Chondrocyte (in vitro differentiated cells): ENCODE measurements at regions not wholly inside any gene's neighbourhood (a gene's known extent, or its start where the extent isn't known, plus 50 kb on each side); places are given as distances from the start of the nearest gene placed in this dataset.

Experiments used
- DNase-seq: peaks from one replicate; pipeline ENCODE4 v3.0.0; 2021; ENCODE audit warnings: mixed read lengths, low spot score
- H3K27ac Mint-ChIP-seq: one replicate; pipeline ENCODE4 v1.8.0; 2021; ENCODE audit warnings: mild to moderate bottlenecking, moderate library complexity, mixed read lengths; ENCODE audit not compliant: unreplicated experiment
- H3K27me3 Mint-ChIP-seq: 2 replicates; pipeline ENCODE4 v1.8.0; 2021; ENCODE audit warnings: low read depth, mixed read lengths
- H3K36me3 Mint-ChIP-seq: 2 replicates; pipeline ENCODE4 v1.8.0; 2021; ENCODE audit warnings: low read depth, mixed read lengths
- H3K4me1 Mint-ChIP-seq: 2 replicates; pipeline ENCODE4 v1.8.0; 2021; ENCODE audit warnings: low read depth, mild to moderate bottlenecking, mixed read lengths
- H3K4me3 Mint-ChIP-seq: one replicate; pipeline ENCODE4 v1.8.0; 2021; ENCODE audit warnings: mild to moderate bottlenecking, moderate library complexity, mixed read lengths; ENCODE audit not compliant: unreplicated experiment
- H3K9me3 Mint-ChIP-seq: 2 replicates; pipeline ENCODE4 v1.8.0; 2021; ENCODE audit warnings: low read depth, mixed read lengths
- TF ChIP-seq, protein P1 (sequence below): fragments of 200-600 bp; sonication (generic); IDR thresholded peaks from 2 replicates; pipeline ENCODE4 v1.5.0; 2021; ENCODE audit warnings: antibody characterized with exemption, mild to moderate bottlenecking, moderate library complexity

DNA sequence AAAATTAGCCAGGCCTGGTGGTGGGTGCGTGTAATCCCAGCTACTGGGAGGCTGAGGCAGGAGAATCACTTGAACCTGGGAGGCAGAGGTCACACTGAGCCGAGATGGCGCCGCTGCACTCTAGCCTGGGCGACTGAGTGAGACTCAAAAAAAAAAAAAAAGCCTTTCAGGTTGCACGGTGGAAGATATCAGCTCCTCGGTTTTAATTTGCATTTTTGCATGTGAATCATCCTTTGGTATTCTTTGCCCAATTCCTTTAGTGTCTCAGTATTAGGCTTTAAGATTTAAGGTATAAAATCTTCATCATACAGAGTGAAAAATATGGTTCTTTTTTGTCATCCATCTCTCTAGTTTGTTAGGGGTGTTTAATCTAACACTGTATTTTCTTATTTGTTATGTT, 173.6 kb upstream of the S1PR3 start:
- TF ChIP-seq, protein P1, sequence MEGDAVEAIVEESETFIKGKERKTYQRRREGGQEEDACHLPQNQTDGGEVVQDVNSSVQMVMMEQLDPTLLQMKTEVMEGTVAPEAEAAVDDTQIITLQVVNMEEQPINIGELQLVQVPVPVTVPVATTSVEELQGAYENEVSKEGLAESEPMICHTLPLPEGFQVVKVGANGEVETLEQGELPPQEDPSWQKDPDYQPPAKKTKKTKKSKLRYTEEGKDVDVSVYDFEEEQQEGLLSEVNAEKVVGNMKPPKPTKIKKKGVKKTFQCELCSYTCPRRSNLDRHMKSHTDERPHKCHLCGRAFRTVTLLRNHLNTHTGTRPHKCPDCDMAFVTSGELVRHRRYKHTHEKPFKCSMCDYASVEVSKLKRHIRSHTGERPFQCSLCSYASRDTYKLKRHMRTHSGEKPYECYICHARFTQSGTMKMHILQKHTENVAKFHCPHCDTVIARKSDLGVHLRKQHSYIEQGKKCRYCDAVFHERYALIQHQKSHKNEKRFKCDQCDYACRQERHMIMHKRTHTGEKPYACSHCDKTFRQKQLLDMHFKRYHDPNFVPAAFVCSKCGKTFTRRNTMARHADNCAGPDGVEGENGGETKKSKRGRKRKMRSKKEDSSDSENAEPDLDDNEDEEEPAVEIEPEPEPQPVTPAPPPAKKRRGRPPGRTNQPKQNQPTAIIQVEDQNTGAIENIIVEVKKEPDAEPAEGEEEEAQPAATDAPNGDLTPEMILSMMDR = no peak
- no peak overlapping the region for H3K4me3 Mint-ChIP-seq
- H3K36me3 Mint-ChIP-seq = no peaks in the 10 kb centered on the region
- no peak overlapping the region for H3K27ac Mint-ChIP-seq
- H3K9me3 Mint-ChIP-seq = no peaks in the 10 kb centered on the region
- peaks cover 55% of the 10 kb centered on the region for H3K4me1 Mint-ChIP-seq
- peaks cover 5% of the 10 kb centered on the region for H3K27me3 Mint-ChIP-seq
- DNase-seq = no peak

DNA sequence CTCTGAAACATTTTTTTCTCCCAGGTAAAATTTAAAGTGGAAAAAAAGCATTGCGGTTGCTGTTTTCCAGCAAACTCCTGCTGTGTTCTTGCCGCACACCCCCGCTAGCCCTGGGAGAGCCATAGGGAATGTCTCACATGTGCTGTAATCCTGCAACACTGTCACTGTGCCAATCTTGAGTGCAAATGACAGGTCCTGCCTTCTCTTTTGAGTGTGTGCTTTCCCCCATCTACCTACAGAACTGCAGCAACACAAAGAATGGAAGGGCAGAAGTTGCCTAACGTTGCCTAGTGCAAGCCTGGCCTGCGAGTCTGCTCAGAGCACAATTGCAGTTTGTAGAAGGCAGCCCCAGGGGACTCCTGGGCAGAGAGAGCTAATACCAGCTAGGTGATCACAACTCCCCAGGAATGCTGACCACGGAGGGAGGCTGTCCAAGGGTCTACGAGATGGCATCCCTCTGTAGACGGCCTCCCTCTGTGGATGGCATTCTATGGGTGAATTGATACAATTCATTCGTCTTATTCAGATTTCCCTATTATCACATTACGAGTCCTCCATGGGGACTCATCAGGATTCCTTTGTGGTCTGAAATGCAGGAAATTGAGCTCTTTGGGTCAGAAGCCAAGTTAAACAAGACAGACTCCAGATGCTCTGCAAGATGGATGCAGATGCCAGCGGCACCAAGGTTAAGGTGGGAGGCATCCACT, 172.6 kb upstream of the S1PR3 start:
- TF ChIP-seq, protein P1 = no peak
- Mint-ChIP-seq H3K4me3 (no peak overlapping the region), H3K4me1 (peaks cover 50% of the 10 kb centered on the region), H3K27me3 (peaks cover 9% of the 10 kb centered on the region), H3K9me3 (no peaks in the 10 kb centered on the region), H3K27ac (peak overlapping the region; percentile 13), H3K36me3 (no peaks in the 10 kb centered on the region)
- DNase-seq = no peak

DNA sequence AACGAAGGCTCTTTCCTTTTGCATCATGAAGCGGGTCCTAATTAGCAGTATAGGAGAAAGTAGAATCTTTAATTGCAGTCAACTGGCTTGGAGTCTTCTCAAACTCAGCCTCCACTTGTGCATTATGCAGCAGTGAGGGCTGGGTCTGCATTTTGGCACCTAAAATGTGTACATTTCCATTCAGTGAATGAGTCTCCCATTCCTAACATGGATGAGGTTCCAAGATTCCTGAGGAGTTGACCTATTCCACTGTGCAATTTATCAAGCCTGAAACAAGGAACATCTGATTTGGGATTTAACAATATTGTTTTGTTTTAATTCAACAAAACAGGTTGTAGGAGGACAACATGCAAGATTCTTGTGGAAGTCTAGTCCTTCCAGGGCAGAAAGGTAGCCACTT, 171.8 kb upstream of the S1PR3 start:
- H3K27me3 Mint-ChIP-seq = peaks cover 12% of the 10 kb centered on the region
- TF ChIP-seq, protein P1 = no peak
- H3K27ac Mint-ChIP-seq = no peak overlapping the region
- no peaks in the 10 kb centered on the region for H3K36me3 Mint-ChIP-seq
- no peak overlapping the region for H3K4me3 Mint-ChIP-seq
- H3K4me1 Mint-ChIP-seq = peaks cover 42% of the 10 kb centered on the region
- no peaks in the 10 kb centered on the region for H3K9me3 Mint-ChIP-seq
- no peak for DNase-seq

DNA sequence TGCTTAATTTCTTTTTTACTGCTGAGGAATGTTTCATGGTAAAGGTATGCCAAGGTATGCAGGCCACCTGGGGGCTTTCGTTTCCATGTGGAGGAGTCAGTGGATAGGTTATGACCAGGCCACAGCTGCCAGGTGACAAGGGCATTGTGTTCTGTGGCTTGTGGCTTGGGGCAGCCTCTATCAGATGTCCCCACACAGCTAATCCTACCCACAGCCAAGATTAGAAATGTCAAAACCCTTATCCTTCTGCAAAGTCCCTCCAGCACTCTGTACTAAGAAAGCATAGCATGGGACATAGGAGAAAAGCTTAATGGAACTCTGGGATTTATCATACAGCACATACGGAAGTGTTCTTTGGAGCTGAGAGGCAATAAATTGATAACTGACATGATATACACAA, 171.2 kb upstream of the S1PR3 start:
- no peak for DNase-seq

DNA sequence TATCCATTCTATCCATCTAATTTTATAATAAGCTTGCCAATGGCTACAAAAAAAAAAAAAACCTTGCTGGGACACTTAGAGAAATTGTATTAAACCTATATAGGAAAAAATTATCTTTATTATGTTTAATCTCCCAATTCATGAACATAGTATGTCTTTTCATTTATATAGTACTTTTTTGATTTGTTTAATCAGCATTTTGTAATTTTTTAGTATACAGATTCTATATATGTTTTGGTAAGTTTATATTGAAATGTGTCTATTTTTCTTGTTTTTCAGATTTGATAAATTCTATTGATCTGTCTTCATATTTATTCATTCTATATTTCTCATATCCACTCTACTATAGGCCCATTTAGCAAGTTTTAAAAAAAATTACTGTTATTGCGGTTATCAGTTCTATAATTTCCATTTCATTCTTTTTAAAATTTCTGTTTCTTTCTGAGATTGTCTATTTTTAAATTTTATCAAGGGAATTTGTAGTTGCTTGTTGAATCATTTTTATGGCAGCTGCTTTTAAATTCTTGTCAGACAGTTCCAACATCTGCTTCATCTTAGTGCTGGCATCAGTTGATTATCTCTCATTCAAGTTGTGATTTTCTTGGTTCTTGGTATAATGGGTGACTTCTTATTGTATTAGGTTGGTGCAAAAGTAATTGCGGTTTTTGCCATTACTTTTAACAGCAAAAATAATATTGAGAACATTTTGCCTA, 170.1 kb upstream of the S1PR3 start:
- no peak for DNase-seq
- Mint-ChIP-seq H3K27me3 (peaks cover 17% of the 10 kb centered on the region), H3K27ac (no peak overlapping the region), H3K36me3 (no peaks in the 10 kb centered on the region), H3K9me3 (peaks cover 3% of the 10 kb centered on the region), H3K4me1 (peaks cover 25% of the 10 kb centered on the region), H3K4me3 (no peak overlapping the region)
- TF ChIP-seq, protein P1 = no peak

More for the DNA sequence above, 171.2 kb upstream of the S1PR3 start:
- peaks cover 17% of the 10 kb centered on the region for H3K27me3 Mint-ChIP-seq
- no peaks in the 10 kb centered on the region for H3K9me3 Mint-ChIP-seq
- H3K4me1 Mint-ChIP-seq = peaks cover 36% of the 10 kb centered on the region
- no peaks in the 10 kb centered on the region for H3K36me3 Mint-ChIP-seq
- no peak overlapping the region for H3K4me3 Mint-ChIP-seq
- H3K27ac Mint-ChIP-seq = no peak overlapping the region
- TF ChIP-seq, protein P1 = no peak
